ENCODE measurements at regions not wholly inside any gene's neighbourhood (a gene's known extent, or its start where the extent isn't known, plus 50 kb on each side); places are given as distances from the start of the nearest gene placed in this dataset.

- Mint-ChIP-seq H3K36me3 (ENCODE audit: low read depth) (no peaks in the 10 kb centered on the region), H3K4me3 (no peak overlapping the region), H3K27ac (no peak overlapping the region), H3K4me1 (ENCODE audit: low read depth) (no peaks in the 10 kb centered on the region), H3K9me3 (ENCODE audit: insufficient read depth) (no peaks in the 10 kb centered on the region), H3K27me3 (ENCODE audit: low read depth) (no peaks in the 10 kb centered on the region)
- ATAC-seq (no peak), DNase-seq (no peak)
- POLR2A ChIA-PET = no interaction called here
- CTCF ChIA-PET = no interaction called here
Measured at GRCh38 chr5:7012057-7012456, 298.8 kb downstream of the TENT4A start.

DNA sequence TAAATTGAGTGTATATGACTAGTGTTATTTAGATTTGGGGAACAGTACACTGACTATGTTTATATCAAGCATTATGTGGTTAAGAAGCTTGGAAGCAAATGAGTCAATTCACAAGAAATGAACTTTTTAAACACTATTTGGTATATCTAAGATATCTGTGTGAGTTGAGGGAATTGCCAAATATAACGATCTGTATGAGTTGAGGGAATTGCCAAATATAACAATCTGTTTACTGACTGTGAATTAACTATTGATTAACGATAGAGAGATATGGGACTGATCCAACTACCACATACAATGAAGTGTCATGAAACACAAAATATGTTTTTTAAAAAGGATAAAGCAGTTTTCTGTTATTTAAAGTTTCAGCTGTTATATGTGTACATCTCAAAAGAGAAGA, 301.4 kb downstream of the TENT4A start:
- ChIA-PET POLR2A (no interaction called here), CTCF (no interaction called here)
- H3K27ac Mint-ChIP-seq = no peak overlapping the region
- H3K27me3 Mint-ChIP-seq (ENCODE audit: low read depth) = no peaks in the 10 kb centered on the region
- no peaks in the 10 kb centered on the region for H3K4me1 Mint-ChIP-seq (ENCODE audit: low read depth)
- H3K9me3 Mint-ChIP-seq (ENCODE audit: insufficient read depth) = no peaks in the 10 kb centered on the region
- H3K4me3 Mint-ChIP-seq = no peak overlapping the region
- no peak for ATAC-seq
- H3K36me3 Mint-ChIP-seq (ENCODE audit: low read depth) = no peaks in the 10 kb centered on the region
- DNase-seq = no peak

DNA sequence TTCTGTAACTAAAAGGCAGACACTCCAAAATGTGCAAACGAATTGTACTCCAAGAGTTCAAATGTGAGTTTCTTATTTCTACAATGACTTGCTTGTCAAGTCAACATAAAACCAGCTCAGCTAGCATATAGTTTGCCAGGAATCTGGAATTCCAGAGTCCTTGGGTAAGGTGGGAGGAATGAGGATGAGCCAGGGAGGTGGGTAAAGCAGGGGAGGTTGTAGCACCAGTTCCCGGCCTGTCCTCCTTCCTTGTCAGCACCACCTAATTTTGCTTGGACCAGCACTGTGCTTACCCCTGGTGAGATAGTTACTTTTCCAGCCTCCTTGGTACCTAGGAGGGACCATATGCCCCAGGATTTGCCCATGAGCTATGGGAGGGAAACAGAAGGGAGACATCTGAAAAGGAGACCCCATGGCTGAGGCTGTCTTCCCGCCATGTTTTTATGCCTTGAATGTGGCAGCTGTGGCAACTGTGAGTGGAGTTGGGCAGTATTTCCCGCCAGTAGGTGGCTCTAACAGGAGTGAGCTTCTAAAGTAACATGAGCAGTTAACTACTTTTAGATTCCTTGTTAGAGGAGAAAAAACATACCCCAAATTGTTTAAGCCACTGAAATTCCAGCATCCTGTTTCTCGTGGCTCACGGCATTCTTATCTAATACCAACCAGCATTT, 302.5 kb downstream of the TENT4A start:
- ChIA-PET CTCF (no interaction called here), POLR2A (interaction anchor here (0.8 kb wide), 1 partner anchor 28 kb away, joined by 3 read pairs; no protein-coding TSS in a partner anchor)
- Mint-ChIP-seq H3K27me3 (ENCODE audit: low read depth) (no peaks in the 10 kb centered on the region), H3K36me3 (ENCODE audit: low read depth) (no peaks in the 10 kb centered on the region), H3K9me3 (ENCODE audit: insufficient read depth) (no peaks in the 10 kb centered on the region), H3K27ac (no peak overlapping the region), H3K4me1 (ENCODE audit: low read depth) (no peaks in the 10 kb centered on the region), H3K4me3 (no peak overlapping the region)
- DNase-seq (no peak), ATAC-seq (no peak)

DNA sequence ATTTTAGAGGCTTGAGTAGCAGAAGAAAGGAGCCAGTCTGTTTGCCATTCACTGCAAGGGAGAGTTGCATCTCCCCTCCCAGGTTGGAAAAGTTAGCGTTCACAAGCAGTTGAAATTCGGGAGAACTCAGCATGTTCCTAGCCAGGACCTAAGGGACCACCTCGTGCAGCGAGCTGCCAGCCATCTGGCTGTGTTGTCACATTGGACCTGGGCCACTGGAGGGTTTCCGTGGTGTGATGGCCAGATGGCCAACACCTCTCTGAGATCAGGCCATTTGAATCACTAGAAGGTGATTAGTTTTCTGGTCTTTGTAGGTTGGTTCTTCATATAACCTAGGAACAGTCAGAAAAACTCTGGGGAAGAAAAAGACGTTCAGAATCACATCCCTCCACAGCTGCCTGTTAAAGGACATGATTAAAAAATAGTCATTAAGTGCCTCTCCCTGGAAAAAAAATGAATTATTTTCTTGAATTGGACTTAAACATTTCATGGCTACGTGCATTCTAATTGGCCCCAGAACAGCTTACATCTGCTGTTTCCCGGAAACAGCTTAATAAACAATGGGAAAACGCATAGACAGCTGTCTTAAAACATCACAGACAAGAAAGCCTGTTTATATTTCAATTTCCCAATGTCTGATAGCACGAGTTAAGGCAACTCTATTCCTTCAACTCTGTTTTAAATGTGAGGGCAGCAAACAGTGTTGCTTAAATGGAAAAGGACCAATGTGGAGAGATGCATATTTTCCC, 303.9 kb downstream of the TENT4A start:
- Mint-ChIP-seq H3K27ac (no peak overlapping the region), H3K27me3 (ENCODE audit: low read depth) (no peaks in the 10 kb centered on the region), H3K9me3 (ENCODE audit: insufficient read depth) (peaks cover 3% of the 10 kb centered on the region), H3K36me3 (ENCODE audit: low read depth) (no peaks in the 10 kb centered on the region), H3K4me1 (ENCODE audit: low read depth) (no peaks in the 10 kb centered on the region), H3K4me3 (no peak overlapping the region)
- ATAC-seq = no peak
- CTCF ChIA-PET = no interaction called here
- POLR2A ChIA-PET = no interaction called here
- no peak for DNase-seq

DNA sequence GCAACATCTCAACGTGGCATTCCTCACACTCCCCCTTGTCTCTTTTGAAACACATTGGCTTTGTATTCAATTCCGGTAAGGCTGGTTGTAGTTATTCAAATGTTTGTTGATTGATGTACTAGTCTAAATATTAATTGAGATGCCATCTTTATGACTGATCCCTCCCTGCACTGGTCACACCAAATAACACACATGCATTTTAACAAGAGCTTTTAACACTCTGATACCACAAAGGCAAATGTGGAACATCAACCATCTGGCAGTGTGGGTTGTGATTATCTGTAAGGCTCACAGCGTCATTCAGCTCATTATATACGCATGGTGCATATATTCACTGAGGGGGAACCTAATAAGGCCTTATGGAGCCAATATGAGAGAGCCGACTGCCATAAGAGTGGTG, 305.0 kb downstream of the TENT4A start:
- H3K27ac Mint-ChIP-seq = no peak overlapping the region
- H3K4me3 Mint-ChIP-seq = no peak overlapping the region
- CTCF ChIA-PET = no interaction called here
- H3K36me3 Mint-ChIP-seq (ENCODE audit: low read depth) = no peaks in the 10 kb centered on the region
- DNase-seq (no peak), ATAC-seq (no peak)
- H3K27me3 Mint-ChIP-seq (ENCODE audit: low read depth) = no peaks in the 10 kb centered on the region
- POLR2A ChIA-PET = no interaction called here
- H3K9me3 Mint-ChIP-seq (ENCODE audit: insufficient read depth) = peaks cover 5% of the 10 kb centered on the region
- H3K4me1 Mint-ChIP-seq (ENCODE audit: low read depth) = no peaks in the 10 kb centered on the region

- Mint-ChIP-seq H3K4me1 (ENCODE audit: low read depth) (no peaks in the 10 kb centered on the region), H3K27ac (no peak overlapping the region), H3K27me3 (ENCODE audit: low read depth) (no peaks in the 10 kb centered on the region), H3K9me3 (ENCODE audit: insufficient read depth) (peaks cover 5% of the 10 kb centered on the region), H3K4me3 (no peak overlapping the region), H3K36me3 (ENCODE audit: low read depth) (no peaks in the 10 kb centered on the region)
- no peak for ATAC-seq
- ChIA-PET POLR2A (no interaction called here), CTCF (no interaction called here)
- DNase-seq = no peak
Measured at GRCh38 chr5:7018601-7019000, 305.4 kb downstream of the TENT4A start.

DNA sequence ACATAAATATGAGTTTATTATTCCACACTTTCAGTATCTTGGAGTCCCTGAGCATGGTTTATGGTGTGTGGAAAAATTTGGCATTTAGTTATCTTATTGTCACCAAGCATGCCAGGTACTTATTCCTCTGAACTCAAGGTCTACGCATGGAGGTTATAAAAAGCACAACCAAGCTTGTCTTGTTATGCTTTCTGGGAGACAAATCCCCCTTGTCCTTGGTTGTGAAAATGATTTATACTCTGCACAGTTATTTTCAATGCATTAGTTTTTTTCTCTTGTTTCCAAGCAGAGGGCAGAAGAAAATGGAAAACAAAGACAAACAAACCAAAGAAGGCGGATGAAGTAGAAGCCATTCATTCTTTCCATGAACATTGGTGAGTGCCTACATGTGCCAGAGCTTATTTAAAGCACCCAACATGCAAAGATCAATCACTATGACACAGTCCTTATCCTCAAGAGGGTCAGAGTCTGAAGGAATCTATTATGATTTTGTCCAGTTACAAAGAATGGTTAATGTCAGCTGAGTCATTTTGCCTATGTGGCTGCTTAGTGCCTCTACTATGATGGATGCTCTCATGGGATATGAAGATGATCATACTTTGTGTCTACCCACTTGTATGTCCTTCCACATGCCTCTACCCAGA, 323.1 kb downstream of the TENT4A start:
- no peak for ATAC-seq
- Mint-ChIP-seq H3K27me3 (ENCODE audit: low read depth) (no peaks in the 10 kb centered on the region), H3K4me3 (no peak overlapping the region), H3K36me3 (ENCODE audit: low read depth) (no peaks in the 10 kb centered on the region), H3K9me3 (ENCODE audit: insufficient read depth) (no peaks in the 10 kb centered on the region), H3K4me1 (ENCODE audit: low read depth) (no peaks in the 10 kb centered on the region), H3K27ac (no peak overlapping the region)
- ChIA-PET POLR2A (no interaction called here), CTCF (no interaction called here)
- DNase-seq = no peak

- Mint-ChIP-seq H3K4me3 (no peak overlapping the region), H3K9me3 (ENCODE audit: insufficient read depth) (no peaks in the 10 kb centered on the region), H3K36me3 (ENCODE audit: low read depth) (no peaks in the 10 kb centered on the region), H3K27ac (no peak overlapping the region), H3K27me3 (ENCODE audit: low read depth) (no peaks in the 10 kb centered on the region), H3K4me1 (ENCODE audit: low read depth) (no peaks in the 10 kb centered on the region)
- ChIA-PET CTCF (no interaction called here), POLR2A (no interaction called here)
- DNase-seq (no peak), ATAC-seq (no peak)
Measured at GRCh38 chr5:7039074-7039473, 325.8 kb downstream of the TENT4A start.

GRCh38 chr5:7040111-7040510, 326.9 kb downstream of the TENT4A start:
- ChIA-PET POLR2A (no interaction called here), CTCF (no interaction called here)
- Mint-ChIP-seq H3K4me3 (no peak overlapping the region), H3K9me3 (ENCODE audit: insufficient read depth) (no peaks in the 10 kb centered on the region), H3K27ac (no peak overlapping the region), H3K36me3 (ENCODE audit: low read depth) (no peaks in the 10 kb centered on the region), H3K27me3 (ENCODE audit: low read depth) (no peaks in the 10 kb centered on the region), H3K4me1 (ENCODE audit: low read depth) (no peaks in the 10 kb centered on the region)
- ATAC-seq (no peak), DNase-seq (no peak)

- no peaks in the 10 kb centered on the region for H3K36me3 Mint-ChIP-seq (ENCODE audit: low read depth)
- no peaks in the 10 kb centered on the region for H3K27me3 Mint-ChIP-seq (ENCODE audit: low read depth)
- POLR2A ChIA-PET = no interaction called here
- H3K4me3 Mint-ChIP-seq = no peak overlapping the region
- H3K9me3 Mint-ChIP-seq (ENCODE audit: insufficient read depth) = no peaks in the 10 kb centered on the region
- H3K27ac Mint-ChIP-seq = no peak overlapping the region
- CTCF ChIA-PET = no interaction called here
- no peak for DNase-seq
- ATAC-seq = no peak
- no peaks in the 10 kb centered on the region for H3K4me1 Mint-ChIP-seq (ENCODE audit: low read depth)
Measured at GRCh38 chr5:7043797-7044196, 330.6 kb downstream of the TENT4A start.

GRCh38 chr5:7047511-7048261, 334.5 kb downstream of the TENT4A start:
- Mint-ChIP-seq H3K27ac (no peak overlapping the region), H3K4me3 (no peak overlapping the region), H3K9me3 (ENCODE audit: insufficient read depth) (no peaks in the 10 kb centered on the region), H3K36me3 (ENCODE audit: low read depth) (no peaks in the 10 kb centered on the region), H3K4me1 (ENCODE audit: low read depth) (no peaks in the 10 kb centered on the region), H3K27me3 (ENCODE audit: low read depth) (no peaks in the 10 kb centered on the region)
- ATAC-seq (no peak), DNase-seq (no peak)
- ChIA-PET CTCF (no interaction called here), POLR2A (no interaction called here)

GRCh38 chr5:7050986-7051385, 337.8 kb downstream of the TENT4A start:
- no peaks in the 10 kb centered on the region for H3K4me1 Mint-ChIP-seq (ENCODE audit: low read depth)
- H3K9me3 Mint-ChIP-seq (ENCODE audit: insufficient read depth) = no peaks in the 10 kb centered on the region
- H3K36me3 Mint-ChIP-seq (ENCODE audit: low read depth) = no peaks in the 10 kb centered on the region
- ChIA-PET POLR2A (no interaction called here), CTCF (no interaction called here)
- H3K27ac Mint-ChIP-seq = no peak overlapping the region
- ATAC-seq = no peak
- H3K27me3 Mint-ChIP-seq (ENCODE audit: low read depth) = no peaks in the 10 kb centered on the region
- no peak for DNase-seq
- no peak overlapping the region for H3K4me3 Mint-ChIP-seq
